ENCODE measurements at regions not wholly inside any gene's neighbourhood (a gene's known extent, or its start where the extent isn't known, plus 50 kb on each side); places are given as distances from the start of the nearest gene placed in this dataset.

DNA sequence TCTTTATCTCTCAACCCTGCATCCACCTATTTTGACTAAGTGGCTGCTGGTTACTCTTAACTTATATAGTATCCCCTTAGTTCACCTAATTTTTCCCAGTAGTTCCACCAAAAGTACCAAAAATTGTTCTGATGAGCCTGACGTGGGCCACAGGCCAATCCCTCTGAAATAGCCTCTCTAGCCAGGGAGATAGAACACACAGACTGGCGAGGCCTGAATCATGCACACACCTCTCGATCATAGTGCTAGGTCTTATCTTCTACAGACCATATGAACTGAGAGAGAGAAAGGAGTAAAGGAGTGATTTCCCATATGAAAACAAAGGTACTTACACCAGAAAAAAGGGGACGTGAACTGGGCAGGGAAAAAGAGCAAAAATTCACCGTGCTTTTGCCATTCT, 72.5 kb upstream of the ADAMTS9 start:
- intact Hi-C loops (cut with DNase I) = no loop called here
- no peak for DNase-seq (ENCODE audit: low spot score)

DNA sequence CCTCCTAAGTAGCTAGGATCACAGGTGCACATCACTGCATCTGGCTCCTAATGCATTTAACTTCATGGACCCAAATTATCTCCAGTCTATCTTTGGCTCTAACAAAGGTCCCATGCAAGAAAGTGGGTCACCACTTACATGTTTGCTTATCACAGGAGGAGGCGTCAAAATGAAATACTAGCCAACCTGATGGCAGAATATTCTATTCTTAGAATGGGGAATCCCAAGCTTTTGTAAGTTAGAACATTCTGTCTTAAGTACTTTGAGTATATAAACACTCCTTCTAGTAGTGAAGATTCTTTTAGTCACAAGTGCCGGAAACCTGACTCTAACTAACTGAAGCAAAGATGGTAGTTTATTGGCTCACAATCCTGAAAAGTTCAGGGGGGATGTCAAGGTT, 72.0 kb upstream of the ADAMTS9 start:
- intact Hi-C loops (cut with DNase I) = no loop called here

DNA sequence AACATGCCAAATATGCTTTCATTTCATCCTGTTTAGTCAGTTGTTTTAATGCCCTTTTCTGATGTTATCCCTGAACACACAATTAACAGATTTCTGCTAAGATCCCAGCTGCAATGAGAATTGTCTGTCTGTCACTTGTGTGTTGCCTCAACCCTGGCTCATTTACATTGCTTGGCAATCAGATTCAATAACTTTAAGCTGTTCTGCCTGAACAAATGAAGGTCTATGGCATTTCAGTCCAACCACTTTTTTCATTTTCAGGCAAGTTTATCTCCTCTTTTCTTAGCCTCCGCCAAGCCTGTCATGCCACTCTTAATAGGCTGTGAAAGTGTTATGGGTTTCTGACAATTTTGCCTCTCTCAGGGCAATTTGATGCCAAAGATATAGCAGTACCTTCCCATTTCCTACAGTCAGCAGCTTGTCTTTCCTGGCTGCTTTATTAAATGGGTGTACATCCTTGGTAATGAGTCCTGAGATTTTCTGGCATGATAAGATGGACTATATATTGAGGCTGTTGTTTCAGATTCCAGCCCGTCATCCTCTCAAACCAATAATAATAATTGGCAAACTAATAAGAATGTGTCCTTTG, 68.7 kb upstream of the ADAMTS9 start:
- DNase-seq (ENCODE audit: low spot score) = no peak
- intact Hi-C loops (cut with DNase I) = no loop called here

More for the DNA sequence above, 72.0 kb upstream of the ADAMTS9 start:
- no peak for DNase-seq (ENCODE audit: low spot score)

DNA sequence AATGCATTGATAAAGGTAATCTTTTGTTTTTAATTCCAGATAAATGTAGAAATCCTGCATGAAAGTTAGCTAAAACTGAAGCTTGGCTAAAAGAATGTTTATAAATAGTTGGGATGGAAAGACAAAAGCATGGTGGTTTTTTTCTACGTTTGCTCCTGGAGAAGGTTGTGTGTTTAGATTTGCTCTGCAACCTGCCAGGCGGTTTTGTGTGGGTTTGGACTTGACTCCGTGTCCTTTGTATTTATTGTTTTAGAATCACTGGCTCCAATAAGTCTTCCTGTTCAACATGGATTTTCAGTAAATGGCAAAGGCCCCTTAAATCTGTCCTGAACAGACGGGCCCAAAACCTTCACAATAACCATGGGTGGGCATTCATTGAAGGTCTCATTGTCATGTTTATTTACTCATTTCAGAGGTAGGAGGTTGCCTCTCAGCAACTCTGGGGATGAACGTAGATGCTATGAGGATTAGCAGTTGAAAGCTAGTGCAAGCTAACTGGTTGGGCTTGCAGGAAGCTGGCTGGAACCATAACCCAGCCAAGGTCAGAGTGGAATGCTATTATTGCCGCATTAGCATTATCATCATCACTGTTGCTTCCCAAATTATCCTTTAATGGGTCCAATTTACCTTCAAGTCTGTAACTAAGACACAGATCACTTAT, 60.6 kb upstream of the ADAMTS9 start:
- intact Hi-C loops (cut with DNase I) = no loop called here
- no peak for DNase-seq (ENCODE audit: low spot score)

DNA sequence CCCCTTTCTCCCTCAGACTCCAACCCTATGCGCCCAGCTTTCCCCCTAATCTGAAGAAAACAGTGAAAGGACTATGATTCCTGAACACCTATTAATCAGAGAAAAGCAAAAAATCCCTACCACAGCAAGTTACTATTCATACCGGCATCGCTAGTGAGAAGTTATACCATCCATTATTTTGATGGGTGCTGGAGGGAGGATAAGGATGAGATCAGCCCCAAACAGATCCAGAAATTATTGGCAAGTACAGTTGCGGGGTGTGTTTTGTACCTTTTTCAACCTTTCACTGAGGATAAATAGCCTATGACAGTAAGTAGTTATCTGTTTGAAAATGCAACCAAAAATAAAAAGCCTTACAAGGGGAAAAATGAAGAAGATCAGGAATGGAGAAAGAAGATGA, 59.9 kb upstream of the ADAMTS9 start:
- intact Hi-C loops (cut with DNase I) = no loop called here

DNA sequence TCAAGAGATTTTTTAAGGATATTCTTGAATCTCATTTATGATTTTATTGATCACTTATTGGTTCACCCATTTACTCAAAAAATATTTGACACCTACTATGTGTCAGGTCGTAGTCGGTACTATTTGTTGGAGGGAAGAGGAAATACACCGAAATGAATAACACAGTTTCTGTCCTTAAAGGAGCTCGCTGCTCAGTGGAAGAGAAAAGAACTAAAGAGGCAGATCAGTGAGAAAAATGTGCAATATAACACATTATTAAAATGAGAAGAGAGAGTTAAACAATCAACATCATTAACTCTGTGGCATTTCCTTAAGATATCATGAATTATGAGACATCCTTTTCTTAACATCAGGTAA, 56.1 kb upstream of the ADAMTS9 start:
- intact Hi-C loops (cut with DNase I) = no loop called here
- no peak for DNase-seq (ENCODE audit: low spot score)

More for the DNA sequence above, 59.9 kb upstream of the ADAMTS9 start:
- no peak for DNase-seq (ENCODE audit: low spot score)

DNA sequence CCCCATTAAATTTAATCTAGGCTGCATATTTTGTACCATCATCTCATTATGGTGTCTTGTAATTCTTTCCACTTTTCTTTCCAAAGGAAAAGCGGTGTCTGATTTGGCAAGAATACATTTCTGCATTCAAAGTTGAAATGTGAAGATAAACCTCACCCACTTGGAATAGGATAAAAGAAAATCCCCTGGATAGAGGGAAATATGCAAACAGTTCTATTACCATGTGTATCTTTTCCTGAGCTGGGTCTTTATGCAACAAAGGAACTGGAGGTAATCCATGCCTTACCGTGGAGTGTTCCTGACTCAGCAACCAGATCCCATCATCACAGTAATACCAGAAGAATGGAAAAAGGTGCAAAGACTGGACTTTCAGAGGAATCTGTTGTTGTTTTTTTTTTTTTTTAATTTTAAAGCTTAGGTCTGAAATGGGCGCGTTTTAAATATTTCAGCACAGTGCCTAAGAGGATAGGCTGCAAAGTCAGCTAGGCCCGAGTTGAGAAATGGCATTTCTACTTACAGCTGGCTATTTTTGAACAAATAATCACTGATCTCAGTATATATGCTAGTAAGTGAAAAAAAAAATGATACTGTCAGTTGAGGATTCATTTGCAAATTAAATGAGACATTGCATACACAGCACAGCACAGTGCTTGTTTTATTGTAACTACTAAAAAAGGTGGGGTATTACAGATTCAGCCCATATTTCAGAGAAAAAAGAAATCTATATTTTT, 55.5 kb upstream of the ADAMTS9 start:
- no peak for DNase-seq (ENCODE audit: low spot score)
- intact Hi-C loops (cut with DNase I) = no loop called here

DNA sequence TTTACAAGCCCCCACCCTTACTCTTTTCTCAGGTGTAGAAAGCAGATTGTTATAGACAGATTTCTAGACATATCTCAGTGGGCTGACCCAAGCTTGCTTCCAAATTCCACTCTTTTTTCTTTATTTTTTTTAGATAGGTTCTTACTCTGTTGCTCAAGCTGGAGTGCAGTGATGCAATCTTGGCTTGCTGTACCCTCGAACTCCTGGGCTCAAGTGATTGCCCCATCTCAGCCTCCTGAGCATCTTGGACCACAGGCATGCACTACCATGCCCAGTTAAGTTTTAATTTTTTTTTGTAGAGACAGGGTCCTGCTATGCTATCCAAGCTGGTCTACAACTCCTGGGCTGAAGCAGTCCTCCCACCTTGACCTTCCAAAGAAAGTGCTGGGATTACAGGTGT, 53.5 kb upstream of the ADAMTS9 start:
- DNase-seq (ENCODE audit: low spot score) = no peak
- intact Hi-C loops (cut with DNase I) = no loop called here

DNA sequence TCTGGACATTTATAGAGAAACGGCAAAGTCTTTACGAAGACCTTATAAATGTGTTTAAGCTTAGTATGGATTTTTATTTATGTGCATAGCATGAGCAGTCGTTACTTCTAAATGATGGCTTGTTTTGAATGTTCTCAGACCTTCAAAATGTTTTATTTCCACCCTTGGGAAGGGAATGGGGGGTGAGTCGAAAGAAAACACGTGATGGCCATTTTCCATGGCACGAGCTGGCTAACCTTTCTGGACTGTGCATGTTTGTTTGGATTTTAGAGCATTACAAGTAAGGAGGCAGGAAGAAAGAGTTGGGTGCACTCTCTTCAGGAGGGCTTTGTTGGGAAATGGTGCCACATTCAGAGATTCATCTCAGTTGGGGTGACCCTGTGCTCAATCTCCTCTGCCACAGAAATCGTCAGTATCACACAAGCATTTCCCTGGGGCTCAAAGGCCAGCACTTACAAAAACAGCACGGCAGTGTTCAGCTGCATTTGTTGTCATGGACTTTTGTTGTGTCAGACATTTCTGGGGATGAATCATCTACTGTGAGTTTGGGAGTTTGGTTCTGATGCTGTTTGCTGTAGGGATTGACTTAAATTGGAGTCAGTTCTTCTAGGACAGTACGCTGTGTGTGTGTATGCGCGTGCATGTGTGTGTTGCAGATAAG, 52.3 kb upstream of the ADAMTS9 start:
- intact Hi-C loops (cut with DNase I) = no loop called here
- DNase-seq (ENCODE audit: low spot score) = no peak
